ENCODE measurements at regions not wholly inside any gene's neighbourhood (a gene's known extent, or its start where the extent isn't known, plus 50 kb on each side); places are given as distances from the start of the nearest gene placed in this dataset.

- Mint-ChIP-seq H3K9me3 (ENCODE audit: low read depth, unreplicated experiment) (no peaks in the 10 kb centered on the region), H3K36me3 (ENCODE audit: insufficient read depth, unreplicated experiment) (no peaks in the 10 kb centered on the region), H3K27me3 (ENCODE audit: unreplicated experiment) (peaks cover 62% of the 10 kb centered on the region), H3K4me3 (ENCODE audit: low read depth, unreplicated experiment) (no peak overlapping the region), H3K4me1 (ENCODE audit: low read depth, unreplicated experiment) (no peaks in the 10 kb centered on the region), H3K27ac (ENCODE audit: unreplicated experiment) (no peak overlapping the region)
- BruUV-seq (replicated peaks), result no TSS peak
- intact Hi-C loops (cut with micrococcal nuclease; ENCODE audit: unreplicated experiment), result no loop called here
- CTCF ChIA-PET, result no interaction called here
- no peak for DNase-seq
- TF ChIP-seq CTCF (IDR thresholded peaks at IDR 0.05; ENCODE audit: unreplicated experiment), result no peak
Observed at GRCh38 chr16:5467552-5467951, 370.0 kb upstream of the EEF2KMT start.

GRCh38 chr16:5466551-5466950 is 369.0 kb upstream of the EEF2KMT start:
- no TSS peak for BruUV-seq (replicated peaks)
- no peak for DNase-seq

GRCh38 chr16:5465714-5466113 is 368.1 kb upstream of the EEF2KMT start:
- H3K27me3 Mint-ChIP-seq (ENCODE audit: unreplicated experiment), result peaks cover 47% of the 10 kb centered on the region
- CTCF ChIA-PET, result no interaction called here
- BruUV-seq (replicated peaks), result no TSS peak
- H3K36me3 Mint-ChIP-seq (ENCODE audit: insufficient read depth, unreplicated experiment), result no peaks in the 10 kb centered on the region
- no peaks in the 10 kb centered on the region for H3K4me1 Mint-ChIP-seq (ENCODE audit: low read depth, unreplicated experiment)
- H3K9me3 Mint-ChIP-seq (ENCODE audit: low read depth, unreplicated experiment), result no peaks in the 10 kb centered on the region
- H3K27ac Mint-ChIP-seq (ENCODE audit: unreplicated experiment), result no peak overlapping the region
- no peak for TF ChIP-seq CTCF (IDR thresholded peaks at IDR 0.05; ENCODE audit: unreplicated experiment)
- intact Hi-C loops (cut with micrococcal nuclease; ENCODE audit: unreplicated experiment), result no loop called here
- DNase-seq, result no peak
- no peak overlapping the region for H3K4me3 Mint-ChIP-seq (ENCODE audit: low read depth, unreplicated experiment)

More at GRCh38 chr16:5466551-5466950, 369.0 kb upstream of the EEF2KMT start:
- no peak for TF ChIP-seq CTCF (IDR thresholded peaks at IDR 0.05; ENCODE audit: unreplicated experiment)
- Mint-ChIP-seq H3K4me3 (ENCODE audit: low read depth, unreplicated experiment) (no peak overlapping the region), H3K27me3 (ENCODE audit: unreplicated experiment) (peaks cover 52% of the 10 kb centered on the region), H3K36me3 (ENCODE audit: insufficient read depth, unreplicated experiment) (no peaks in the 10 kb centered on the region), H3K4me1 (ENCODE audit: low read depth, unreplicated experiment) (no peaks in the 10 kb centered on the region), H3K27ac (ENCODE audit: unreplicated experiment) (no peak overlapping the region), H3K9me3 (ENCODE audit: low read depth, unreplicated experiment) (no peaks in the 10 kb centered on the region)
- intact Hi-C loops (cut with micrococcal nuclease; ENCODE audit: unreplicated experiment), result no loop called here
- CTCF ChIA-PET, result no interaction called here

- Mint-ChIP-seq H3K27me3 (ENCODE audit: unreplicated experiment) (peaks cover 55% of the 10 kb centered on the region), H3K4me1 (ENCODE audit: low read depth, unreplicated experiment) (no peaks in the 10 kb centered on the region), H3K4me3 (ENCODE audit: low read depth, unreplicated experiment) (no peak overlapping the region), H3K36me3 (ENCODE audit: insufficient read depth, unreplicated experiment) (no peaks in the 10 kb centered on the region), H3K9me3 (ENCODE audit: low read depth, unreplicated experiment) (no peaks in the 10 kb centered on the region), H3K27ac (ENCODE audit: unreplicated experiment) (no peak overlapping the region)
- CTCF ChIA-PET, result no interaction called here
- no peak for TF ChIP-seq CTCF (IDR thresholded peaks at IDR 0.05; ENCODE audit: unreplicated experiment)
- no peak for DNase-seq
- intact Hi-C loops (cut with micrococcal nuclease; ENCODE audit: unreplicated experiment), result no loop called here
- BruUV-seq (replicated peaks), result no TSS peak
Observed at GRCh38 chr16:5463820-5464219, 366.2 kb upstream of the EEF2KMT start.

All from Calu3 (cell line).